IMR-90 (cell line): ENCODE measurements at regions not wholly inside any gene's neighbourhood (a gene's known extent, or its start where the extent isn't known, plus 50 kb on each side); places are given as distances from the start of the nearest gene placed in this dataset.

Experiments used
- CTCF ChIP-seq: conservative IDR thresholded peaks from 2 replicates; pipeline ENCODE4 v1.5.1; 2012; ENCODE audit warnings: mild to moderate bottlenecking, low read depth, low read length, improper control_type of control experiment
- ELK1 ChIP-seq: fragments of 150-350 bp; IDR thresholded peaks from 2 replicates; pipeline ENCODE4 v1.6.1; 2016; ENCODE audit warnings: low read depth, mild to moderate bottlenecking, low read length, moderate library complexity, borderline replicate concordance
- USF2 ChIP-seq: fragments of 150-350 bp; IDR thresholded peaks from 2 replicates; pipeline ENCODE4 v1.6.1; 2017; ENCODE audit warnings: mild to moderate bottlenecking, antibody characterized with exemption, low read length, low read depth

GRCh38 chr1:105533996-105534395 is 1522.5 kb upstream of the PRMT6 start:
- no peak for TF ChIP-seq CTCF
- no peak for TF ChIP-seq ELK1
- no peak for TF ChIP-seq USF2
